ENCODE measurements at regions not wholly inside any gene's neighbourhood (a gene's known extent, or its start where the extent isn't known, plus 50 kb on each side); places are given as distances from the start of the nearest gene placed in this dataset.

DNA sequence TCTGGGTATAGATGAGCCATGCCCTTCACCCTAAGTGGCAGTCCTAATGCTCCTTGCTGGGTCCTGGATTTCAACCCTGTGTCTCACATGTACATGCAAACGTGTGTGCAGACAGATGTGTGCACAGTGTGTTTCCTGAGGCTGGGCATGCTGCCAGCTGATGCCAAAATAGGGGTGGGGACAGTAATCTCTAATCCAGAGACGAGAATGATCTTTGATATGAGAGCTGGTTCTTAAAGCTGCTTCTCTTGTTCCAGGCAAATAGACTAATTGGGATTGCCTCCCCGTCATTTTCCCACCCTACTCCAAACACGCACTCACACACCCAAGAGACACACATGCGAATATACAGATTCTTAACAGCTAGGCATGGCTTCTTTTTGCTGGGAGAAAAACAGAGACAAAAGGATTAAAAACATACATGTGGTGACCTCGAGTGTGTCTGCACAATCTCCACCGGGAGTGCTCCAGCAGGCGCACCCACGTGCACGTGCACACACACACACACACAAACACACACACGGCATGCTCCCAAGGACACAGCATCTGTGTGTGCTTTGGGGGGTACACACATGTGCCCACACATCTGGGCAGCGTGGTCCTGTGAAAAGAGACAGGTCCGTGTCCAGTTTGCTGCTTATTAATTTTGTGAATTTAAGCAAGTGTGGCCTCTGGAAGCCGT, 102.1 kb upstream of the ZBTB40 start:
- TF ChIP-seq, protein P1, sequence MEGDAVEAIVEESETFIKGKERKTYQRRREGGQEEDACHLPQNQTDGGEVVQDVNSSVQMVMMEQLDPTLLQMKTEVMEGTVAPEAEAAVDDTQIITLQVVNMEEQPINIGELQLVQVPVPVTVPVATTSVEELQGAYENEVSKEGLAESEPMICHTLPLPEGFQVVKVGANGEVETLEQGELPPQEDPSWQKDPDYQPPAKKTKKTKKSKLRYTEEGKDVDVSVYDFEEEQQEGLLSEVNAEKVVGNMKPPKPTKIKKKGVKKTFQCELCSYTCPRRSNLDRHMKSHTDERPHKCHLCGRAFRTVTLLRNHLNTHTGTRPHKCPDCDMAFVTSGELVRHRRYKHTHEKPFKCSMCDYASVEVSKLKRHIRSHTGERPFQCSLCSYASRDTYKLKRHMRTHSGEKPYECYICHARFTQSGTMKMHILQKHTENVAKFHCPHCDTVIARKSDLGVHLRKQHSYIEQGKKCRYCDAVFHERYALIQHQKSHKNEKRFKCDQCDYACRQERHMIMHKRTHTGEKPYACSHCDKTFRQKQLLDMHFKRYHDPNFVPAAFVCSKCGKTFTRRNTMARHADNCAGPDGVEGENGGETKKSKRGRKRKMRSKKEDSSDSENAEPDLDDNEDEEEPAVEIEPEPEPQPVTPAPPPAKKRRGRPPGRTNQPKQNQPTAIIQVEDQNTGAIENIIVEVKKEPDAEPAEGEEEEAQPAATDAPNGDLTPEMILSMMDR (IDR thresholded peaks at IDR 0.05), result no peak
- no peak for TF ChIP-seq POLR2A (IDR thresholded peaks at IDR 0.05)
